Mesenchymal stem cell (in vitro differentiated cells and primary cell): ENCODE measurements at regions not wholly inside any gene's neighbourhood (a gene's known extent, or its start where the extent isn't known, plus 50 kb on each side); places are given as distances from the start of the nearest gene placed in this dataset.

ENCODE experiments used
- DNase-seq: peaks from one replicate; pipeline ENCODE4 v3.0.0-alpha.2; 2013
- H2AFZ ChIP-seq: one replicate; pipeline ENCODE4 v1.6.1; 2013; ENCODE audit warnings: low read depth, mild to moderate bottlenecking, control low read depth, inconsistent platforms, low read length, moderate library complexity
- H2AK5ac ChIP-seq: 2 replicates; pipeline ENCODE4 v1.6.1; 2013; ENCODE audit warnings: low read length, moderate library complexity, mild to moderate bottlenecking, inconsistent platforms; ENCODE audit not compliant: severe bottlenecking
- H2BK120ac ChIP-seq: one replicate; pipeline ENCODE4 v1.6.1; 2013; ENCODE audit warnings: low read depth, mild to moderate bottlenecking, inconsistent platforms, low read length, moderate library complexity
- H2BK12ac ChIP-seq, 2 experiments: one replicate each; pipeline ENCODE4 v1.6.1; 2013; ENCODE audit warnings: inconsistent platforms in 2 of 2, low read length in 2 of 2, mild to moderate bottlenecking in 2 of 2, moderate library complexity in 2 of 2, control low read depth in 1 of 2
- H2BK15ac ChIP-seq: one replicate; pipeline ENCODE4 v1.6.1; 2013; ENCODE audit warnings: mild to moderate bottlenecking, low read depth, inconsistent platforms; ENCODE audit not compliant: poor library complexity, severe bottlenecking
- H2BK5ac ChIP-seq: 2 replicates; pipeline ENCODE4 v1.6.1; 2013; ENCODE audit warnings: low read depth, mild to moderate bottlenecking, low read length, control low read depth, inconsistent platforms; ENCODE audit not compliant: poor library complexity, severe bottlenecking
- H3K14ac ChIP-seq, 2 experiments: one replicate each; pipeline ENCODE4 v1.6.1; 2013; ENCODE audit warnings: inconsistent platforms in 2 of 2, low read length in 2 of 2, control low read depth in 1 of 2, mild to moderate bottlenecking in 1 of 2, moderate library complexity in 1 of 2
- H3K18ac ChIP-seq, 2 experiments: one replicate each; pipeline ENCODE4 v1.6.1; 2013; ENCODE audit warnings: inconsistent platforms in 2 of 2, low read length in 2 of 2, control low read depth in 1 of 2, low read depth in 1 of 2, mild to moderate bottlenecking in 1 of 2
- H3K23ac ChIP-seq, 2 experiments: one replicate each; pipeline ENCODE4 v1.6.1; 2013; ENCODE audit warnings: inconsistent platforms in 2 of 2, low read length in 2 of 2, mild to moderate bottlenecking in 2 of 2, moderate library complexity in 2 of 2, control low read depth in 1 of 2
- H3K27ac ChIP-seq: 2 replicates; pipeline ENCODE4 v1.5.1; 2013; ENCODE audit warnings: mild to moderate bottlenecking, moderate library complexity, low read length, control low read depth, inconsistent platforms; ENCODE audit not compliant: poor library complexity, severe bottlenecking
- H3K27me3 ChIP-seq, 2 experiments: 2 replicates each; pipeline versions ENCODE4 v1.6.1 to v1.7.0; 2013; ENCODE audit warnings: low read length in 2 of 2, mild to moderate bottlenecking in 2 of 2, moderate library complexity in 2 of 2, control low read depth in 1 of 2, inconsistent platforms in 1 of 2; ENCODE audit not compliant: control insufficient read depth in 1 of 2, insufficient read depth in 1 of 2
- H3K36me3 ChIP-seq, 2 experiments: 2 replicates each; pipeline versions ENCODE4 v1.6.1 to v1.7.0; 2013; ENCODE audit warnings: low read length in 2 of 2, control low read depth in 1 of 2, inconsistent platforms in 1 of 2, low read depth in 1 of 2, mild to moderate bottlenecking in 1 of 2; ENCODE audit not compliant: insufficient read depth in 2 of 2, control insufficient read depth in 1 of 2
- H3K4ac ChIP-seq, 2 experiments: one replicate each; pipeline ENCODE4 v1.6.1; 2013; ENCODE audit warnings: inconsistent platforms in 2 of 2, low read length in 2 of 2, mild to moderate bottlenecking in 2 of 2, moderate library complexity in 2 of 2, control low read depth in 1 of 2, low read depth in 1 of 2
- H3K4me1 ChIP-seq: 2 replicates; pipeline ENCODE4 v1.6.1; 2013; ENCODE audit warnings: low read depth, low read length, control low read depth; ENCODE audit not compliant: control insufficient read depth, insufficient read depth
- H3K4me2 ChIP-seq: 2 replicates; pipeline ENCODE4 v1.6.1; 2013; ENCODE audit warnings: low read length, mild to moderate bottlenecking, inconsistent platforms; ENCODE audit not compliant: poor library complexity, severe bottlenecking
- H3K4me3 ChIP-seq, 2 experiments: 2 replicates each; pipeline versions ENCODE4 v1.5.1 to v1.7.0; 2013; ENCODE audit warnings: low read length in 2 of 2, mild to moderate bottlenecking in 2 of 2, control low read depth in 1 of 2, low read depth in 1 of 2; ENCODE audit not compliant: insufficient read depth in 1 of 2
- H3K79me1 ChIP-seq: replicated peaks from 2 replicates; pipeline ENCODE4 v1.6.1; 2013; ENCODE audit warnings: mild to moderate bottlenecking, control low read depth, low read length, inconsistent platforms; ENCODE audit not compliant: poor library complexity, severe bottlenecking
- H3K9ac ChIP-seq: 2 replicates; pipeline ENCODE4 v1.7.0; 2013; ENCODE audit warnings: mild to moderate bottlenecking, low read length, moderate library complexity
- H3K9me3 ChIP-seq: 2 replicates; pipeline ENCODE4 v1.7.0; 2013; ENCODE audit warnings: mild to moderate bottlenecking, low read length; ENCODE audit not compliant: control insufficient read depth
- H4K8ac ChIP-seq: one replicate; pipeline ENCODE4 v1.6.1; 2013; ENCODE audit warnings: inconsistent platforms, mild to moderate bottlenecking, low read length, moderate library complexity
- H4K91ac ChIP-seq: one replicate; pipeline ENCODE4 v1.6.1; 2013; ENCODE audit warnings: mild to moderate bottlenecking, low read length, inconsistent platforms
- WGBS: methylation state at CpG from one replicate; pipeline ENCODE4 v1.1.7; 2013; ENCODE audit warnings: mixed read lengths; 5-methylcytosine and 5-hydroxymethylcytosine counted together

- peaks cover 2% of the 10 kb centered on the region for H3K4me1 ChIP-seq
- DNase-seq: no peak
- H3K27me3 ChIP-seq: peaks cover 0 to 16% of the 10 kb centered on the region in 2 experiments
- H3K23ac ChIP-seq: no peak overlapping the region
- H2BK120ac ChIP-seq: no peak overlapping the region
- H4K8ac ChIP-seq: no peak overlapping the region
- H2BK5ac ChIP-seq: no peak overlapping the region
- H3K9me3 ChIP-seq: no peaks in the 10 kb centered on the region
- H3K4me3 ChIP-seq: no peak overlapping the region
- no peak overlapping the region for H3K18ac ChIP-seq
- no peaks in the 10 kb centered on the region for H3K36me3 ChIP-seq
- no peak overlapping the region for H2BK12ac ChIP-seq
- H3K14ac ChIP-seq: no peak overlapping the region
- H3K4me2 ChIP-seq: no peak overlapping the region
- H3K27ac ChIP-seq: no peak overlapping the region
- H3K4ac ChIP-seq: no peak overlapping the region
- no peak overlapping the region for H4K91ac ChIP-seq
- no peak overlapping the region for H3K9ac ChIP-seq
- H2AFZ ChIP-seq: no peak overlapping the region
- no peaks in the 10 kb centered on the region for H3K79me1 ChIP-seq
- no peak overlapping the region for H2AK5ac ChIP-seq
- H2BK15ac ChIP-seq: no peak overlapping the region
- 86% methylated on average over 1 of the region's 2 CpGs for WGBS
Observed at GRCh38 chr15:72892986-72893385, 109.4 kb upstream of the ADPGK start.

GRCh38 chr15:72890043-72890442, 106.5 kb upstream of the ADPGK start:
- H2BK120ac ChIP-seq: no peak overlapping the region
- no peak overlapping the region for H3K4me2 ChIP-seq
- 64% methylated on average over 12 of the region's 12 CpGs for WGBS
- H3K4me3 ChIP-seq: peak overlapping the region in 1 of 2 experiments; percentile 48
- no peak overlapping the region for H3K14ac ChIP-seq
- H2BK12ac ChIP-seq: no peak overlapping the region
- no peaks in the 10 kb centered on the region for H3K27me3 ChIP-seq
- H3K9me3 ChIP-seq: no peaks in the 10 kb centered on the region
- no peak overlapping the region for H2AK5ac ChIP-seq
- H2AFZ ChIP-seq: no peak overlapping the region
- no peak overlapping the region for H2BK15ac ChIP-seq
- no peaks in the 10 kb centered on the region for H3K36me3 ChIP-seq
- H2BK5ac ChIP-seq: no peak overlapping the region
- no peak overlapping the region for H3K27ac ChIP-seq
- H4K8ac ChIP-seq: peak overlapping the region; percentile 32
- H3K9ac ChIP-seq: no peak overlapping the region
- no peak overlapping the region for H4K91ac ChIP-seq
- no peak overlapping the region for H3K23ac ChIP-seq
- peak overlapping the region in 1 of 2 experiments; percentile 50 for H3K18ac ChIP-seq
- H3K79me1 ChIP-seq: no peaks in the 10 kb centered on the region
- H3K4me1 ChIP-seq: peaks cover 2% of the 10 kb centered on the region
- DNase-seq: no peak
- H3K4ac ChIP-seq: no peak overlapping the region

GRCh38 chr15:72889545-72889944, 106.0 kb upstream of the ADPGK start:
- H3K14ac ChIP-seq: no peak overlapping the region
- no peak overlapping the region for H3K4ac ChIP-seq
- 90% methylated on average over 4 of the region's 5 CpGs for WGBS
- H3K27ac ChIP-seq: no peak overlapping the region
- H3K79me1 ChIP-seq: no peaks in the 10 kb centered on the region
- H3K9ac ChIP-seq: no peak overlapping the region
- no peak overlapping the region for H2BK12ac ChIP-seq
- DNase-seq: no peak
- no peaks in the 10 kb centered on the region for H3K36me3 ChIP-seq
- peak overlapping the region; percentile 18 for H4K91ac ChIP-seq
- H2BK120ac ChIP-seq: no peak overlapping the region
- peaks cover 2% of the 10 kb centered on the region for H3K4me1 ChIP-seq
- H3K9me3 ChIP-seq: no peaks in the 10 kb centered on the region
- H3K27me3 ChIP-seq: no peaks in the 10 kb centered on the region
- no peak overlapping the region for H4K8ac ChIP-seq
- H3K23ac ChIP-seq: no peak overlapping the region
- H3K18ac ChIP-seq: no peak overlapping the region
- no peak overlapping the region for H2BK5ac ChIP-seq
- no peak overlapping the region for H2BK15ac ChIP-seq
- no peak overlapping the region for H2AK5ac ChIP-seq
- H2AFZ ChIP-seq: no peak overlapping the region
- no peak overlapping the region for H3K4me2 ChIP-seq
- H3K4me3 ChIP-seq: peak overlapping the region in 1 of 2 experiments; percentile 48

DNA sequence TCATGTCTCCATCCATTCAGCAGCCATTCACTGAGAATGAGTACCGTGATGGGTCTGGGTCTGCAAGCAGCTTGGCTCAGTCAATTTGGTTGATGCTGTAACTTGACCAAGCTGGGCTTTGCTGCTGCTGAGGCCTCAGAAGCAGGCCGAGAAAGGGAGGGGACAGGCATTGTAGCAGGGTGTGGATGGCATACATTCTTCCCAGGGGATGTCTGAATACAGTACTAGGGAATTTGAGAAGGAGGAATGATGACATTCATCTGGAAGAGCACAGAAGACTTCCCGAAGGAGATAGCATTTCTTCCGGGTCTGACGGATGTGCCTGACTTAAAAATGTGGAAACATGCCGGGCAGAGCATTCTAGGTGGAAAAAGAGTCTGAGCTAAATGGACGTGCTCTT, 105.3 kb upstream of the ADPGK start:
- Histone ChIP-seq H4K8ac (no peak overlapping the region), H2BK120ac (no peak overlapping the region), H3K4me2 (no peak overlapping the region), H3K4me1 (peaks cover 2% of the 10 kb centered on the region), H3K79me1 (no peaks in the 10 kb centered on the region), H3K18ac (no peak overlapping the region), H3K14ac (no peak overlapping the region), H2BK15ac (no peak overlapping the region), H2BK12ac (no peak overlapping the region), H3K27me3 (no peaks in the 10 kb centered on the region), H2BK5ac (no peak overlapping the region), H3K4ac (no peak overlapping the region), H3K27ac (no peak overlapping the region), H2AK5ac (no peak overlapping the region), H4K91ac (no peak overlapping the region), H3K9me3 (no peaks in the 10 kb centered on the region), H3K23ac (no peak overlapping the region), H2AFZ (no peak overlapping the region), H3K36me3 (no peaks in the 10 kb centered on the region), H3K9ac (no peak overlapping the region), H3K4me3 (no peak overlapping the region)
- 89% methylated on average over 7 of the region's 7 CpGs for WGBS
- no peak for DNase-seq
